ENCODE measurements at regions not wholly inside any gene's neighbourhood (a gene's known extent, or its start where the extent isn't known, plus 50 kb on each side); places are given as distances from the start of the nearest gene placed in this dataset.

DNA sequence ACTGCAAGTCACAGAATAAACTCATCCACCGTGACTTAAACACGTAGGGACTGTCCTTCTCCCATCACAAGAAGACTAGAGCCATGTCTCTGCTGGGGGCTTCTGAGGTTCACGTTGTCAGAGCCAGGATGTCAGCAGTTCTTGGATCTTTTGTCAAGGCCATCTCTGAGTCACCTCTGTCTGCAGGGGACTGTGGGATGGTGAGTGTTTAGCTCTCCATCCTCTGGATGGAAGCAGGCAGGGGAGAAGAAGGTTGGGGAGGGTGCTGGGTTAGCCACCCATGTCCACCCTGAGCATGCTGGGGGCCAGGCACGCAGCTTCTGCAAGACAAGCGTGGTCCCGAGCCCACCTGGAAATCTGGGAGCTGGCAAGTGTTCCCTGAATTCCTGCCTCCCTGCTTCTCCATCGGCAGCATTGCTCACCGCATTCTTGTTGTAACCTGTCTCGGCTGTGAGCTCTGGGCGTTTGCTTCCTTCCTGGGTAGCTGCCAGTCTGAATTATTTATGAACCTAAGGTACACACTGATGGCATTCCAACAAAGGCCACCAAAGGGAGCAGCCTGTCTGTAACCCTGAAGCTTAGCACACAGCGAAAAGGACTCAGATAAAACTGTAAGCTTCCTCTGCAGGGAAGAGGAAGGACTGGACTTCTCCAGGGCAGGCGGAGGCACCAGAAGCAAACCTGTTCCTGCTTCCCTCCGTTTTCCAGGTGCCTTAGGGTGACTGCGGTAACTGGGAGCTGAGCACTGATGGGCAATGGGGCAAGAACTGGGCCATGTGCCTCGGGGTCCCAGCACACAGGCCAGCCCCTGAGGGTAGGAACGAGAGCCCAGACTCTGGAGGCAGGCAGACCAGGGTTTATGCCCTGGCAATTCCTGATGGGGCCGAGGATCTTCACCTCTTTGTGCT is 88.6 kb downstream of the RIPK4 start:
- no peak overlapping the region for H3K27ac ChIP-seq (ENCODE audit: low read depth, low read length, poor library complexity, severe bottlenecking)
- no peaks in the 10 kb centered on the region for H3K79me2 ChIP-seq (ENCODE audit: insufficient read depth, low read depth, low read length)
- H3K9me2 ChIP-seq (ENCODE audit: insufficient read depth, low read length), result no peaks in the 10 kb centered on the region
- TF ChIP-seq EZH2phosphoT487 (IDR thresholded peaks at IDR 0.05; ENCODE audit: borderline replicate concordance, low read depth, low read length), result no peak
- TF ChIP-seq, protein P1, sequence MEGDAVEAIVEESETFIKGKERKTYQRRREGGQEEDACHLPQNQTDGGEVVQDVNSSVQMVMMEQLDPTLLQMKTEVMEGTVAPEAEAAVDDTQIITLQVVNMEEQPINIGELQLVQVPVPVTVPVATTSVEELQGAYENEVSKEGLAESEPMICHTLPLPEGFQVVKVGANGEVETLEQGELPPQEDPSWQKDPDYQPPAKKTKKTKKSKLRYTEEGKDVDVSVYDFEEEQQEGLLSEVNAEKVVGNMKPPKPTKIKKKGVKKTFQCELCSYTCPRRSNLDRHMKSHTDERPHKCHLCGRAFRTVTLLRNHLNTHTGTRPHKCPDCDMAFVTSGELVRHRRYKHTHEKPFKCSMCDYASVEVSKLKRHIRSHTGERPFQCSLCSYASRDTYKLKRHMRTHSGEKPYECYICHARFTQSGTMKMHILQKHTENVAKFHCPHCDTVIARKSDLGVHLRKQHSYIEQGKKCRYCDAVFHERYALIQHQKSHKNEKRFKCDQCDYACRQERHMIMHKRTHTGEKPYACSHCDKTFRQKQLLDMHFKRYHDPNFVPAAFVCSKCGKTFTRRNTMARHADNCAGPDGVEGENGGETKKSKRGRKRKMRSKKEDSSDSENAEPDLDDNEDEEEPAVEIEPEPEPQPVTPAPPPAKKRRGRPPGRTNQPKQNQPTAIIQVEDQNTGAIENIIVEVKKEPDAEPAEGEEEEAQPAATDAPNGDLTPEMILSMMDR (conservative IDR thresholded peaks at IDR 0.05; ENCODE audit: low read length), result no peak
- no peak overlapping the region for H3K4me2 ChIP-seq (ENCODE audit: low read length)
- BruUV-seq (replicated peaks), result no TSS peak
- H2AFZ ChIP-seq (ENCODE audit: low read length), result no peak overlapping the region
- H3K4me3 ChIP-seq (ENCODE audit: low read depth, low read length, poor library complexity, severe bottlenecking), result no peak overlapping the region
- CTCF ChIA-PET (ENCODE audit: unreplicated experiment), result no interaction called here
- no peaks in the 10 kb centered on the region for H3K4me1 ChIP-seq (ENCODE audit: insufficient read depth, low read length, poor library complexity, severe bottlenecking)
- POLR2A ChIA-PET, result no interaction called here
- no peaks in the 10 kb centered on the region for H3K36me3 ChIP-seq (ENCODE audit: insufficient read depth, low read length)
- DNase-seq (ENCODE audit: low spot score), result no peak
- H4K20me1 ChIP-seq (ENCODE audit: insufficient read depth, low read length), result no peaks in the 10 kb centered on the region
- intact Hi-C loops (cut with micrococcal nuclease; ENCODE audit: unreplicated experiment), result no loop called here
- no peaks in the 10 kb centered on the region for H3K9me3 ChIP-seq (ENCODE audit: low read length)

DNA sequence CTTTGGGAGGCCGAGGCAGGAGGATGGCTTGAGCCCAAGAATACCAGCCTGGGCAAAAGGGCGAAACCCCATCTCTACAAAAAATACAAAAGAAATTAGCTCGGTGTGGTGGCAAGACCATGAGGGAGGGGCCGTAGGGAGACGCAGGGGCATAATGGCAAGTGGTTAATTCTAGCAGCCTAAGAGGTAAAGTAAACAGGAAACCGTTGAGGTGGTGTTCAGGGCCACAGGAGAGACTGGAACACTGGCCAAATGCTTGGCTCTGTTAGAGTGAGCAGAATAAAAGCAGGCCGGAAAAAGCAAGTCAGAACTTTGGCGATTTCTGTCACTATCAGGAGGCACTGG is 89.2 kb downstream of the RIPK4 start:
- H3K4me1 ChIP-seq (ENCODE audit: insufficient read depth, low read length, poor library complexity, severe bottlenecking), result no peaks in the 10 kb centered on the region
- no peaks in the 10 kb centered on the region for H3K36me3 ChIP-seq (ENCODE audit: insufficient read depth, low read length)
- no peak overlapping the region for H3K27ac ChIP-seq (ENCODE audit: low read depth, low read length, poor library complexity, severe bottlenecking)
- DNase-seq (ENCODE audit: low spot score), result no peak
- H3K9me3 ChIP-seq (ENCODE audit: low read length), result no peaks in the 10 kb centered on the region
- CTCF ChIA-PET (ENCODE audit: unreplicated experiment), result no interaction called here
- no peak overlapping the region for H2AFZ ChIP-seq (ENCODE audit: low read length)
- H3K4me2 ChIP-seq (ENCODE audit: low read length), result no peak overlapping the region
- TF ChIP-seq, protein P1 (conservative IDR thresholded peaks at IDR 0.05; ENCODE audit: low read length), result no peak
- no peak for TF ChIP-seq EZH2phosphoT487 (IDR thresholded peaks at IDR 0.05; ENCODE audit: borderline replicate concordance, low read depth, low read length)
- H3K4me3 ChIP-seq (ENCODE audit: low read depth, low read length, poor library complexity, severe bottlenecking), result no peak overlapping the region
- H3K9me2 ChIP-seq (ENCODE audit: insufficient read depth, low read length), result no peaks in the 10 kb centered on the region
- BruUV-seq (replicated peaks), result no TSS peak
- no peaks in the 10 kb centered on the region for H3K79me2 ChIP-seq (ENCODE audit: insufficient read depth, low read depth, low read length)
- no peaks in the 10 kb centered on the region for H4K20me1 ChIP-seq (ENCODE audit: insufficient read depth, low read length)
- POLR2A ChIA-PET, result no interaction called here
- intact Hi-C loops (cut with micrococcal nuclease; ENCODE audit: unreplicated experiment), result no loop called here

GRCh38 chr21:41676198-41676597 is 90.7 kb downstream of the RIPK4 start:
- CTCF ChIA-PET (ENCODE audit: unreplicated experiment), result no interaction called here

More at GRCh38 chr21:41676198-41676597, 90.7 kb downstream of the RIPK4 start:
- H3K9me3 ChIP-seq (ENCODE audit: low read length), result no peaks in the 10 kb centered on the region
- H3K4me2 ChIP-seq (ENCODE audit: low read length), result no peak overlapping the region
- no peak for TF ChIP-seq EZH2phosphoT487 (IDR thresholded peaks at IDR 0.05; ENCODE audit: borderline replicate concordance, low read depth, low read length)
- TF ChIP-seq, protein P1 (conservative IDR thresholded peaks at IDR 0.05; ENCODE audit: low read length), result no peak
- no peak overlapping the region for H2AFZ ChIP-seq (ENCODE audit: low read length)
- no peak overlapping the region for H3K27ac ChIP-seq (ENCODE audit: low read depth, low read length, poor library complexity, severe bottlenecking)
- no TSS peak for BruUV-seq (replicated peaks)
- POLR2A ChIA-PET, result interaction anchor here (0.7 kb wide), 3 partner anchors 130 to 711 kb away, joined by 3 read pairs; no protein-coding TSS in a partner anchor
- intact Hi-C loops (cut with micrococcal nuclease; ENCODE audit: unreplicated experiment), result no loop called here
- no peaks in the 10 kb centered on the region for H3K36me3 ChIP-seq (ENCODE audit: insufficient read depth, low read length)
- H4K20me1 ChIP-seq (ENCODE audit: insufficient read depth, low read length), result no peaks in the 10 kb centered on the region
- H3K4me3 ChIP-seq (ENCODE audit: low read depth, low read length, poor library complexity, severe bottlenecking), result no peak overlapping the region
- H3K4me1 ChIP-seq (ENCODE audit: insufficient read depth, low read length, poor library complexity, severe bottlenecking), result no peaks in the 10 kb centered on the region
- H3K79me2 ChIP-seq (ENCODE audit: insufficient read depth, low read depth, low read length), result no peaks in the 10 kb centered on the region
- no peaks in the 10 kb centered on the region for H3K9me2 ChIP-seq (ENCODE audit: insufficient read depth, low read length)
- no peak for DNase-seq (ENCODE audit: low spot score)
